ENCODE measurements at regions not wholly inside any gene's neighbourhood (a gene's known extent, or its start where the extent isn't known, plus 50 kb on each side); places are given as distances from the start of the nearest gene placed in this dataset.

GRCh38 chr1:199373139-199373538, 654.4 kb upstream of the NR5A2 start:
- no peak for DNase-seq

- DNase-seq: no peak
These were observed 650.3 kb upstream of the NR5A2 start for GRCh38 chr1:199377211-199377610.

DNA sequence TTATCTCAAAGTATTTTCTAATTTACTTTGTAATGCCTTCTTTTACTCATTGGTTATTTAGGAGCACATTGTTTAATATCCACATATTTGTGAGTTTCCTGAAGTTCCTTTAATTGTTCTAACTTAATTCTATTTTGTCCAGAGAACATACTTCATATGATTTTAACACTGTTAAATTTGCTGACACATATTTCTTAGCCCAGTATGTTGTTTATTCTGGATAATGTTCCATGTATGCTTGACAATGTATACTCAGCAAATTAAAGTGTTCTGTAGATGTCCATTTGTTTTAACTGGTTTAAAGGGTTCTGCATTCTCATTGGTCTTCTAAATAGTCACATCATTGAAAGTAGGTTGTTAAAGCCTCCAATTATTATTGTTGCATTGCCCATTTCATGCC, 643.7 kb upstream of the NR5A2 start:
- no peak for DNase-seq

DNA sequence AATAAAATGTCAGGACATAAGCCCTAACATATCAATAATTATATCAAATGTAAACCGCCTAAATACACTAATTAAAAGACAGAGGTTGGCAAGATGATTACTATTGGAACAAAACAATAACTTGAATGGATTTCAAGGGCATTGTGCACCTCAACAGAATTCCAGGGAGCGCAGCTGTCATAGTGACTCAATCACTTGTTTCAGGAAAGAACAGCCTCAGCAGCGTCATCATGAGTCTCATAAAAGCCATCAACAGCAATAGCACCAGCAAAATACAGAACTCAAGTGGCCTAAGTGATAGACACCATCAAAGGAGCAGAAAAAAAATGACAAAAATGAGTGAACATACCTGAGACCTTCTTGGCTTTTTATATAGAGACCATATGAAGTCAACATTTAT, 632.7 kb upstream of the NR5A2 start:
- no peak for DNase-seq

- no peak for DNase-seq
These were observed 631.1 kb upstream of the NR5A2 start for GRCh38 chr1:199396456-199396855.

GRCh38 chr1:199399996-199400724, 627.4 kb upstream of the NR5A2 start:
- no peak for DNase-seq

DNA sequence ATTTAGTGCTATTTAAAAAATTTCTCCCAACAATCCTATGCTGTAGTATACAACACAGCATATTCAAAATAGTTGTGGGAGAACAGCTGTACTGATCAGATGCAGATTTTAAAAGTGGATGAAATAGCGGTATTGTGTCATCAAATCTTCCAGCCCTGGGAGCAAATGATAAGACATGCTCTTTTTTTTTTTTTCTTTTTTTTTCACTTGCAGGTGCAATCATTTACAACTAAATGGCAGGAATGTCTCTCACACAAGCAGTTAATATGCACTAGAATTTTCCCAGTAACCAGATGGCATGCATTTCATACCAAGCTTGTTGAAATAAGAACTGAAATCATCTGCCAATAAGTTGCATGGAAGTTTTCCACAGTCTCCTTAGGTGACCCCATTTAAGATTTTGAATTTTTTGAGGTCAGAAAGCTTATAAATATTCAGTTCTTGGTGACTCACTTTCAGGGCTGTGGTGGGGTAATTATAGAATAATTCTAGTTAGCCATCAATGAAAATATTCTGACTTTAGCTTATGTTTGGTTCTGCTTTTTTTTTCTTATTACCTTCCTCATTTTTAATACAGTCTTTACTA, 623.9 kb upstream of the NR5A2 start:
- no peak for DNase-seq

- no peak for DNase-seq
These were observed 623.3 kb upstream of the NR5A2 start for GRCh38 chr1:199404191-199404590.

DNA sequence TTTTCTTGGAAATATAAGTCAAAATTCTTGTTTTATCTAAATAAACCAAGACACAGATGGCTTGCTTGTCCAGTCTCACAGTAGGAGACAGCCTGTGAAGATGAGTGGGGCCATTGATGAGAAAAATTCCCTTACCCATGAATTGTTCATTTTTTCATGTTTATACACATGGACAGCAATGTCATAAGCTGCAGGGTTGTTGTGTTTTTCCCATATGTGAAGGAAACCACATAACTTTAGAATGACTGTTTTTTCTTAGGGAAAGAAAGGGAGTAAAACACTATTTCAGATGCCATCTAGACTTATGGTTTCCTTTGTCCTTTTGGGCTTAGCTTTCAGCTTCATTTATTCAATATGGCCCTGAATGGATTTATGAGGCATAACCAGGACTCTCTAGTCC, 622.5 kb upstream of the NR5A2 start:
- no peak for DNase-seq

- no peak for DNase-seq
These were observed 621.8 kb upstream of the NR5A2 start for GRCh38 chr1:199405634-199406196.

- DNase-seq: no peak
These were observed 617.0 kb upstream of the NR5A2 start for GRCh38 chr1:199410462-199410861.

DNA sequence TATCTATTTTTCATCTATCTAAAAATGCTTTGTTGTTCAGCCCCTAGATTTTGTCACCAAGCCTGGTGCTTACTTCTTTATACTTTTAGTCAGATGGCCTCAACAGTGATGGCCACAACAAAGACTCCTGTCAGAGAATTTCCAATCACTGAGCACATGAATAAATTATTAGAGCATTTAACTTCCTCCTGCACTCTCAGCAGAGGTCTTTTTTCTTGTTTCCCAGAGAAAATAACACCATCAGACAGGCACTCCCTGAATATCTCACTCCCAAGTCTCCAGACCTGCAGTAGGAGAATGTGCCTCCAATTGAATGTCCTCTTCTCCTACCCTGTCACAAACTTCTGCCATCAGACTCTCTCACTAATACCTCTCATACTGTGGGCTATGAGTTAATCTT, 616.0 kb upstream of the NR5A2 start:
- no peak for DNase-seq

DNA sequence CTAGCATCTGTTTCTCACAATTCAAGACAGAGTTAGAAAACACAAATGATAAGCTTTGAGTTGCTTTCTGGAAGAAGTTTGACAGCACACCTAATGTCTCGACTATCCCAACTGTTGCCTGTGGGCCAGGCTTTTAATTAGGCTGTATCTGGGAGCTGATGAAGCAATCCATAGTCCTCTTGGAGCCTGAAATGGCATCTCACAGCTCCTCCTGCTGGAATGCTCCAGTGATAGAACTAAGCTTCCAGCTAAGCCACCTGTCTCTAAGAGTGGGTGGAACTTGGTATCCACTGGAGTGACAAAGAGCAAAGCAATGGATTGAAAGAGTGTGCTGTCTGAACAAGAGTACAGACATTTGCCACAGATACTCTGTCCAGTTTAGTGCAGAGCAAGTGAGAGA, 605.3 kb upstream of the NR5A2 start:
- DNase-seq: no peak

GRCh38 chr1:199447906-199448305, 579.6 kb upstream of the NR5A2 start:
- no peak for DNase-seq

- no peak for DNase-seq
These were observed 578.9 kb upstream of the NR5A2 start for GRCh38 chr1:199448646-199449045.

DNA sequence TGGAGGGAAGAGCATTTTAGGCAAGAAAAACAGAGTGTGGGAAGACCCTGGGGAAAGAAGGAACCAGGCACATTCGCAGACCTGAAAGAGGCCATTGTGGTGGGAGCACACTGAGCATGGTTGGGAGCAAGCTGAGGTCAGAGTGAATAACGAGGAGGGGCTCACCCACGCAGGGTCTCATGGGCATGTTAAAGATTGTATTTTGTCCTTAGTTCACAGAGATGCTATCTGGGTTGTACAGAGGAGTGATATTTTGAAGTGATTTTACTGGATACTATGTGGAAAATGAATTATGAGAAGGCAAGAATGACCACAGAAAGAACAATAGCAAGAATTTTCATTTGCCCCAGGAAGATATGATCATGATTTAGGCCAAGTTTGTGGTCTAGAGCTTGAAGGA, 578.3 kb upstream of the NR5A2 start:
- no peak for DNase-seq

GRCh38 chr1:199449681-199450080, 577.8 kb upstream of the NR5A2 start:
- no peak for DNase-seq

GRCh38 chr1:199452627-199453026, 574.9 kb upstream of the NR5A2 start:
- no peak for DNase-seq

- no peak for DNase-seq
These were observed 573.8 kb upstream of the NR5A2 start for GRCh38 chr1:199453723-199454122.

GRCh38 chr1:199460933-199461332, 566.6 kb upstream of the NR5A2 start:
- no peak for DNase-seq

GRCh38 chr1:199463521-199464127, 563.9 kb upstream of the NR5A2 start:
- no peak for DNase-seq

- DNase-seq: no peak
These were observed 560.5 kb upstream of the NR5A2 start for GRCh38 chr1:199466961-199467360.

DNA sequence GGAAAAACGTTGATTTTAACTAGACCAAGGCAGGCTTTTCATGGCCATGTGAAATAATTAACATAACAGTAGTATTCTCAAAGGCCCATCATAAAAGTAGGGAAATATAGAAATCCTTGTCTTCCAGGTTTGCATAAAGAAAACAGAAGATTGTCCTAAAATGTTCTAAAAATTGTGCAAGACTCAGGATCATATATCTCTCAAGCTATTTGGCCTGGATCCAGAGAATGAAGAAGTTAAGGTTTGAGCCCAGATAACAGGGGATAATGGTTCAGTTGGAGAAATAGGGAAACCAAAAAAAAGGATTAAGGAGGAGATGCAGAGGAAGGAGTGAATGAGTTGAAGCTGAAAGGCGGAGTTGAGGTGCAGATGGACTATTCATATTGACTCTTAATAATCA, 555.5 kb upstream of the NR5A2 start:
- DNase-seq: no peak

GRCh38 chr1:199472978-199473377, 554.5 kb upstream of the NR5A2 start:
- no peak for DNase-seq

All from NCI-H1105 (cell line).